GM12878 (cell line): ENCODE measurements at regions not wholly inside any gene's neighbourhood (a gene's known extent, or its start where the extent isn't known, plus 50 kb on each side); places are given as distances from the start of the nearest gene placed in this dataset.

ENCODE experiments used
- ATAC-seq: fragments of 200-7000 bp; cut with Tn5 transposase; 3 replicates; pipeline ENCODE4 v1.9.1; 2020; ENCODE audit warnings: mild to moderate bottlenecking, moderate library complexity
- BruUV-seq: library from RNA; stranded (reverse); fragments of 400-500 nt; replicated peaks from 2 replicates; lab custom pipeline; 2021; lab: Mats Ljungman, UMichigan
- CTCF ChIA-PET: fragments of 300-600 bp; sonication (Branson Sonifier 250); formaldehyde crosslinking; extraction: SDS; loops from one replicate; lab custom pipeline; 2021; ENCODE audit warnings: inconsistent platforms; lab: Yijun Ruan, JAX
- POLR2A ChIA-PET: fragments of 350-600 bp; formaldehyde crosslinking; extraction: SDS; loops from one replicate; lab custom pipeline; 2021; ENCODE audit warnings: inconsistent platforms; lab: Charles Lee
- RAD21 ChIA-PET: fragments of 300-600 bp; sonication (Branson Sonifier 250); formaldehyde crosslinking; loops from one replicate; lab custom pipeline; 2023; ENCODE audit warnings: antibody characterized with exemption; ENCODE audit not compliant: unreplicated experiment; lab: Charles Lee
- SMC1A ChIA-PET: fragments of 300-600 bp; sonication (Branson Sonifier 250); formaldehyde crosslinking; loops from one replicate; lab custom pipeline; 2023; ENCODE audit not compliant: unreplicated experiment, uncharacterized antibody; lab: Charles Lee
- DNase-seq: peaks from one replicate; pipeline ENCODE4 v3.0.0-alpha.2; 2011; ENCODE audit warnings: low read depth, low spot score
- FAIRE-seq: peaks from 3 replicates; lab custom pipeline; 2011; peaks lifted over from hg19 to GRCh38; lab: Jason Lieb, UNC
- H2AFZ ChIP-seq: 2 replicates; pipeline ENCODE4 v1.6.0; 2011; ENCODE audit warnings: low read depth, low read length, control low read depth; ENCODE audit not compliant: control insufficient read depth
- H3K27ac ChIP-seq: 2 replicates; pipeline ENCODE4 v1.5.1; 2011; ENCODE audit warnings: control low read depth; ENCODE audit not compliant: control insufficient read depth, insufficient read depth
- H3K27me3 ChIP-seq, 2 experiments: replicated peaks in 1 of 2; 2 replicates each; pipeline versions ENCODE4 v1.6.0 to v1.6.1; 2011; ENCODE audit warnings: low read length in 1 of 2; ENCODE audit not compliant: control insufficient read depth in 2 of 2, insufficient read depth in 2 of 2
- H3K36me3 ChIP-seq, 2 experiments: 2 replicates each; pipeline ENCODE4 v1.5.1; 2011; ENCODE audit warnings: low read length in 1 of 2; ENCODE audit not compliant: control insufficient read depth in 2 of 2, insufficient read depth in 2 of 2
- H3K4me1 ChIP-seq: 2 replicates; pipeline ENCODE4 v1.6.1; 2011; ENCODE audit warnings: mild to moderate bottlenecking, low read length, moderate library complexity, mixed read lengths; ENCODE audit not compliant: control insufficient read depth, insufficient read depth
- H3K4me2 ChIP-seq: 2 replicates; pipeline ENCODE4 v1.6.0; 2011; ENCODE audit warnings: control low read depth; ENCODE audit not compliant: control insufficient read depth, insufficient read depth
- H3K4me3 ChIP-seq: fragments of 200-600 bp; sonication (generic); 2 replicates; pipeline ENCODE4 v1.5.1; 2016
- H3K79me2 ChIP-seq: 2 replicates; pipeline ENCODE4 v1.6.0; 2011; ENCODE audit warnings: low read length; ENCODE audit not compliant: control insufficient read depth, insufficient read depth
- H3K9ac ChIP-seq: 2 replicates; pipeline ENCODE4 v1.8.0; 2011; ENCODE audit warnings: low read length, control low read depth, mixed read lengths; ENCODE audit not compliant: control insufficient read depth, insufficient read depth
- H3K9me3 ChIP-seq: replicated peaks from 3 replicates; pipeline ENCODE4 v1.5.1; 2011; ENCODE audit warnings: mild to moderate bottlenecking, low read length; ENCODE audit not compliant: control insufficient read depth, insufficient read depth
- H4K20me1 ChIP-seq: 2 replicates; pipeline ENCODE4 v1.6.0; 2011; ENCODE audit not compliant: control insufficient read depth, insufficient read depth
- ASH2L ChIP-seq: fragments of 300-600, 200-600 bp; sonication (generic); IDR thresholded peaks from 2 replicates; pipeline ENCODE4 v1.6.1; 2017; ENCODE audit warnings: low read depth, mild to moderate bottlenecking, borderline replicate concordance
- HDGF ChIP-seq: fragments of 450-650 bp; IDR thresholded peaks from 2 replicates; pipeline ENCODE4 v1.6.1; 2016; ENCODE audit warnings: antibody characterized with exemption
- POU2F2 ChIP-seq: IDR thresholded peaks from 3 replicates; pipeline ENCODE4 v1.6.1; 2011; ENCODE audit warnings: low read depth, mild to moderate bottlenecking, low read length, borderline replicate concordance
- SIN3A ChIP-seq: IDR thresholded peaks from 2 replicates; pipeline ENCODE4 v1.6.1; 2012; ENCODE audit warnings: low read depth, low read length, improper control_type of control experiment
- SMAD5 ChIP-seq: IDR thresholded peaks from 2 replicates; pipeline ENCODE4 v1.6.1; 2016; ENCODE audit warnings: antibody characterized with exemption, low read depth
- SUPT20H ChIP-seq: IDR thresholded peaks from 2 replicates; pipeline ENCODE4 v1.6.1; 2011; ENCODE audit warnings: low read depth, mild to moderate bottlenecking, low read length, moderate library complexity, borderline replicate concordance; ENCODE audit not compliant: control insufficient read depth
- ZNF217 ChIP-seq: fragments of 450-650 bp; IDR thresholded peaks from 2 replicates; pipeline ENCODE4 v1.6.1; 2017; ENCODE audit warnings: antibody characterized with exemption, mild to moderate bottlenecking
- ZNF274 ChIP-seq: IDR thresholded peaks from one replicate; pipeline ENCODE4 v1.8.0; 2011; ENCODE audit not compliant: insufficient read length, insufficient read depth
- WGBS: methylation state at CpG from one replicate; pipeline ENCODE4 v1.1.6; 2016; ENCODE audit warnings: low lambda C conversion rate; ENCODE audit not compliant: insufficient replicate concordance, insufficient coverage; ENCODE audit errors: missing lambda C conversion rate; 5-methylcytosine and 5-hydroxymethylcytosine counted together
- in situ Hi-C: fragments of 300-500 bp; cut with MboI; formaldehyde crosslinking; loops from 9 replicates; pipeline ENCODE4 v1.14.3; 2018; ENCODE audit warnings: mixed read lengths
- intact Hi-C: fragments of 100-400 bp; cut with micrococcal nuclease; formaldehyde crosslinking; loops from one replicate; pipeline ENCODE4 v1.14.2; 2022; ENCODE audit not compliant: unreplicated experiment
- TF ChIP-seq, protein P1 (sequence below): fragments of 450-650 bp; conservative IDR thresholded peaks from 2 replicates; pipeline ENCODE4 v1.6.1; 2017; ENCODE audit warnings: mild to moderate bottlenecking, moderate library complexity
- TF ChIP-seq, protein P2 (sequence below): IDR thresholded peaks from 2 replicates; pipeline ENCODE4 v1.6.1; 2011; ENCODE audit warnings: borderline replicate concordance, low read depth, mild to moderate bottlenecking, moderate library complexity, low read length; ENCODE audit not compliant: insufficient read depth, poor library complexity, severe bottlenecking
- TF ChIP-seq, protein P3 (sequence below): IDR thresholded peaks from 2 replicates; pipeline ENCODE4 v1.6.1; 2011; ENCODE audit warnings: mild to moderate bottlenecking, low read depth, low read length, moderate library complexity; ENCODE audit not compliant: insufficient replicate concordance

DNA sequence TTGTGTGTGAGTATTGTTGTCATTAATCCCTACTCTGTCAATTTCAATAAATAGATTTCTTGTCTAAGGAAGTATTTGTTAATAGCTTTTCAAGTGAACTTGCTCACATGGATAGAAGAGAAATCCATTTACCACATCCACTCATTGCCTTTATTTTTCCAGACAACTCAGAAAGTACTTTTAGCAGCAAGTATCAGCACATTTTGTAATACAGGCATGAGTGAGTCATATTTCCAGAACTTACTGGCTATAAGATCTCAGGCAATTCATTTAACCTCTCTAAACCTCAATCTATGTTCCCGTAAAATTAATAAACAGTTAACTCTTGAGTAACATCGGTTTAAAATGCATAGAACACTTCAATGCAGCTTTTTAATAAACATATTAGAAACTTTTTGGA is 317.9 kb upstream of the PCDH7 start:
- no TSS peak for BruUV-seq
- no peak overlapping the region for H3K4me2 ChIP-seq
- TF ChIP-seq ZNF217 (no peak), SIN3A (no peak), HDGF (no peak), ZNF274 (no peak), ASH2L (no peak), SUPT20H (no peak), POU2F2 (no peak), SMAD5 (no peak)
- TF ChIP-seq, protein P1, sequence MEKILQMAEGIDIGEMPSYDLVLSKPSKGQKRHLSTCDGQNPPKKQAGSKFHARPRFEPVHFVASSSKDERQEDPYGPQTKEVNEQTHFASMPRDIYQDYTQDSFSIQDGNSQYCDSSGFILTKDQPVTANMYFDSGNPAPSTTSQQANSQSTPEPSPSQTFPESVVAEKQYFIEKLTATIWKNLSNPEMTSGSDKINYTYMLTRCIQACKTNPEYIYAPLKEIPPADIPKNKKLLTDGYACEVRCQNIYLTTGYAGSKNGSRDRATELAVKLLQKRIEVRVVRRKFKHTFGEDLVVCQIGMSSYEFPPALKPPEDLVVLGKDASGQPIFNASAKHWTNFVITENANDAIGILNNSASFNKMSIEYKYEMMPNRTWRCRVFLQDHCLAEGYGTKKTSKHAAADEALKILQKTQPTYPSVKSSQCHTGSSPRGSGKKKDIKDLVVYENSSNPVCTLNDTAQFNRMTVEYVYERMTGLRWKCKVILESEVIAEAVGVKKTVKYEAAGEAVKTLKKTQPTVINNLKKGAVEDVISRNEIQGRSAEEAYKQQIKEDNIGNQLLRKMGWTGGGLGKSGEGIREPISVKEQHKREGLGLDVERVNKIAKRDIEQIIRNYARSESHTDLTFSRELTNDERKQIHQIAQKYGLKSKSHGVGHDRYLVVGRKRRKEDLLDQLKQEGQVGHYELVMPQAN, result no peak
- TF ChIP-seq, protein P2, sequence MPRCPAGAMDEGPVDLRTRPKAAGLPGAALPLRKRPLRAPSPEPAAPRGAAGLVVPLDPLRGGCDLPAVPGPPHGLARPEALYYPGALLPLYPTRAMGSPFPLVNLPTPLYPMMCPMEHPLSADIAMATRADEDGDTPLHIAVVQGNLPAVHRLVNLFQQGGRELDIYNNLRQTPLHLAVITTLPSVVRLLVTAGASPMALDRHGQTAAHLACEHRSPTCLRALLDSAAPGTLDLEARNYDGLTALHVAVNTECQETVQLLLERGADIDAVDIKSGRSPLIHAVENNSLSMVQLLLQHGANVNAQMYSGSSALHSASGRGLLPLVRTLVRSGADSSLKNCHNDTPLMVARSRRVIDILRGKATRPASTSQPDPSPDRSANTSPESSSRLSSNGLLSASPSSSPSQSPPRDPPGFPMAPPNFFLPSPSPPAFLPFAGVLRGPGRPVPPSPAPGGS, result no peak
- TF ChIP-seq, protein P3, sequence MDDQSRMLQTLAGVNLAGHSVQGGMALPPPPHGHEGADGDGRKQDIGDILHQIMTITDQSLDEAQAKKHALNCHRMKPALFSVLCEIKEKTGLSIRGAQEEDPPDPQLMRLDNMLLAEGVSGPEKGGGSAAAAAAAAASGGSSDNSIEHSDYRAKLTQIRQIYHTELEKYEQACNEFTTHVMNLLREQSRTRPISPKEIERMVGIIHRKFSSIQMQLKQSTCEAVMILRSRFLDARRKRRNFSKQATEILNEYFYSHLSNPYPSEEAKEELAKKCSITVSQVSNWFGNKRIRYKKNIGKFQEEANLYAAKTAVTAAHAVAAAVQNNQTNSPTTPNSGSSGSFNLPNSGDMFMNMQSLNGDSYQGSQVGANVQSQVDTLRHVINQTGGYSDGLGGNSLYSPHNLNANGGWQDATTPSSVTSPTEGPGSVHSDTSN, result no peak
- DNase-seq (no peak), ATAC-seq (no peak), FAIRE-seq (no peak)
- intact Hi-C loops (no loop called here), in situ Hi-C loops (no loop called here)
- 52% methylated on average over 2 of the region's 2 CpGs for WGBS
- ChIA-PET POLR2A (no interaction called here), CTCF (interaction anchor here (0.9 kb wide), 1 partner anchor 14 kb away, joined by 3 read pairs; no protein-coding TSS in a partner anchor), SMC1A (no interaction called here), RAD21 (no interaction called here)
- no peak overlapping the region for H3K9ac ChIP-seq
- no peak overlapping the region for H3K4me3 ChIP-seq
- H3K27me3 ChIP-seq, result no peaks in the 10 kb centered on the region
- H2AFZ ChIP-seq, result no peak overlapping the region
- H4K20me1 ChIP-seq, result no peaks in the 10 kb centered on the region
- no peaks in the 10 kb centered on the region for H3K4me1 ChIP-seq
- H3K79me2 ChIP-seq, result no peaks in the 10 kb centered on the region
- no peaks in the 10 kb centered on the region for H3K9me3 ChIP-seq
- no peak overlapping the region for H3K27ac ChIP-seq
- H3K36me3 ChIP-seq, result no peaks in the 10 kb centered on the region
